ENCODE measurements at regions not wholly inside any gene's neighbourhood (a gene's known extent, or its start where the extent isn't known, plus 50 kb on each side); places are given as distances from the start of the nearest gene placed in this dataset.

- H3K9me3 ChIP-seq (ENCODE audit: control insufficient read depth in 1 of 2, insufficient read depth in 1 of 2, low read depth in 1 of 2, low read length in 2 of 2) = no peaks in the 10 kb centered on the region
- CTCF ChIA-PET = no interaction called here
- no peaks in the 10 kb centered on the region for H3K36me3 ChIP-seq (ENCODE audit: control insufficient read depth in 1 of 2, insufficient read depth in 2 of 2, low read length in 2 of 2)
- BruUV-seq (replicated peaks) = no TSS peak
- no peak overlapping the region for H3K27ac ChIP-seq (ENCODE audit: low read depth, low read length)
- H2AFZ ChIP-seq (ENCODE audit: low read depth, low read length, poor library complexity, severe bottlenecking) = peak overlapping the region; percentile 61
- H4K20me1 ChIP-seq (ENCODE audit: insufficient read depth) = no peaks in the 10 kb centered on the region
- ATAC-seq (no peak), DNase-seq (ENCODE audit: low read depth, low spot score) (no peak)
- no peaks in the 10 kb centered on the region for H3K27me3 ChIP-seq (ENCODE audit: insufficient read depth, low read length)
- no peaks in the 10 kb centered on the region for H3K9me2 ChIP-seq (ENCODE audit: insufficient read depth)
- RAD21 ChIA-PET (ENCODE audit: low non-redundant PET in 1 of 2, low total read pairs in 2 of 2, uncharacterized antibody in 2 of 2, unreplicated experiment in 2 of 2) = no interaction called here
- TF ChIP-seq CTCF (IDR thresholded peaks at IDR 0.05 in 2 of 3, conservative IDR thresholded peaks at IDR 0.05 in 1 of 3; ENCODE audit: borderline replicate concordance in 1 of 3, insufficient read depth in 1 of 3, low read depth in 2 of 3, low read length in 2 of 3) = no peak
- TF ChIP-seq SP1 (IDR thresholded peaks at IDR 0.05; ENCODE audit: low read depth) = no peak
- TF ChIP-seq, protein P1, sequence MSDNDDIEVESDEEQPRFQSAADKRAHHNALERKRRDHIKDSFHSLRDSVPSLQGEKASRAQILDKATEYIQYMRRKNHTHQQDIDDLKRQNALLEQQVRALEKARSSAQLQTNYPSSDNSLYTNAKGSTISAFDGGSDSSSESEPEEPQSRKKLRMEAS (IDR thresholded peaks at IDR 0.05) = no peak
- TF ChIP-seq CBX3 (IDR thresholded peaks at IDR 0.05; ENCODE audit: low read depth) = no peak
- no peak for TF ChIP-seq EZH2phosphoT487 (IDR thresholded peaks at IDR 0.05; ENCODE audit: borderline replicate concordance)
- TF ChIP-seq FOSL1 (IDR thresholded peaks at IDR 0.05; ENCODE audit: low read depth) = no peak
- intact Hi-C loops (cut with micrococcal nuclease) = no loop called here
- H3K4me2 ChIP-seq (ENCODE audit: low read length) = no peak overlapping the region
- no peak overlapping the region for H3K4me3 ChIP-seq (replicated peaks in 1 of 2; ENCODE audit: low read depth in 1 of 2, low read length in 2 of 2)
- no peak overlapping the region for H3K9ac ChIP-seq (ENCODE audit: low read length)
- POLR2A ChIA-PET = no interaction called here
- H3K4me1 ChIP-seq (ENCODE audit: control insufficient read depth in 1 of 2, insufficient read depth in 2 of 2, low read length in 2 of 2) = peaks cover 0 to 4% of the 10 kb centered on the region in 2 experiments; a peak in 1 of 4 replicates
- no peaks in the 10 kb centered on the region for H3K79me2 ChIP-seq (ENCODE audit: insufficient read depth, low read length)
These were observed 193.2 kb downstream of the TGFB2 start for GRCh38 chr1:218538341-218538740.

DNA sequence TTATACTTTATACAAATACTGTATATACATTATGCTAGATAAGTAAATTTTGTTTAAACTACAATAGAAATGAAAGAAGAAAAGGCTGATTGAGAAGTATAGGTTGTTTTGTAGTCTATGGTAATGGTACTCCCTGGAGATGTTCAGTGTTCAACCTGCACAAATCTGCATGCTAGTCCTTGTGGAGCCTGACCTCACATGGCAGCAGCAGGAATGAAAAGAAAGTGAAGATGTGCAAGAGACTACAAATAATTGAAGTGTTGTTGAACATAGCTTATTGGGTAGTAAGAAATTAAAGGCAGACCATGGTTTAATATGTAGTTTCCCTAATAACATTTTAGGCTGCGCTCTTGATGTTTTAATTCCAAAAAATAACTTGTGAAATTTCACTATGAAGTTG is 201.2 kb downstream of the TGFB2 start:
- Histone ChIP-seq H3K9ac (ENCODE audit: low read length) (no peak overlapping the region), H3K4me2 (ENCODE audit: low read length) (no peak overlapping the region), H3K36me3 (ENCODE audit: control insufficient read depth in 1 of 2, insufficient read depth in 2 of 2, low read length in 2 of 2) (no peaks in the 10 kb centered on the region), H3K4me3 (replicated peaks in 1 of 2; ENCODE audit: low read depth in 1 of 2, low read length in 2 of 2) (no peak overlapping the region), H3K79me2 (ENCODE audit: insufficient read depth, low read length) (no peaks in the 10 kb centered on the region), H3K9me3 (ENCODE audit: control insufficient read depth in 1 of 2, insufficient read depth in 1 of 2, low read depth in 1 of 2, low read length in 2 of 2) (no peaks in the 10 kb centered on the region), H3K9me2 (ENCODE audit: insufficient read depth) (no peaks in the 10 kb centered on the region), H3K27ac (ENCODE audit: low read depth, low read length) (no peak overlapping the region), H3K27me3 (ENCODE audit: insufficient read depth, low read length) (no peaks in the 10 kb centered on the region), H2AFZ (ENCODE audit: low read depth, low read length, poor library complexity, severe bottlenecking) (no peak overlapping the region), H4K20me1 (ENCODE audit: insufficient read depth) (no peaks in the 10 kb centered on the region), H3K4me1 (ENCODE audit: control insufficient read depth in 1 of 2, insufficient read depth in 2 of 2, low read length in 2 of 2) (no peaks in the 10 kb centered on the region)
- ATAC-seq (no peak), DNase-seq (ENCODE audit: low read depth, low spot score) (no peak)
- intact Hi-C loops (cut with micrococcal nuclease) = no loop called here
- ChIA-PET CTCF (no interaction called here), POLR2A (no interaction called here), RAD21 (ENCODE audit: low non-redundant PET in 1 of 2, low total read pairs in 2 of 2, uncharacterized antibody in 2 of 2, unreplicated experiment in 2 of 2) (no interaction called here)
- TF ChIP-seq ELF1 (IDR thresholded peaks at IDR 0.05; ENCODE audit: borderline replicate concordance, low read depth) = no peak
- 0 out of 2 replicates have a peak, but pooled peaks have one; percentile 4 for TF ChIP-seq RAD21 (IDR thresholded peaks at IDR 0.05; ENCODE audit: low read depth)
- BruUV-seq (replicated peaks) = no TSS peak
